ENCODE measurements at regions not wholly inside any gene's neighbourhood (a gene's known extent, or its start where the extent isn't known, plus 50 kb on each side); places are given as distances from the start of the nearest gene placed in this dataset.

DNA sequence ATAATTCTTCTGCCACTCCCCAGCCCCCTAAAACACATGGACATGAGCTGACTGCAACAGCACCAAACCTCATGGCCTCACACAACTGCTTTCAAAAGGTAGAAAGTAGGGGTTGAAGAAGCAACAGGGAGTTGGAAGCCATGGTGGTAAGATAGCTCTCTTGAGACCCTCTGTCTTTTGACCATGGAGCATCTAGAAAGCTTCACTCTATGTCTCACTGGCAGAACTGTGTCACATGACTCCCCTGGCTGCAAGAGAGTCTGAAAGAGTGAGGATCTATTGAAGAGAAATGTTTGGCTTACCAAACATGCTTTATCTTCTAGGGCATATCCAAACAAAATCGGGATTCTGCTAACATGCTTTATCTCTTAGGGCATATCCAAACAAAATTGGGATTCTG is 142.9 kb upstream of the WSCD2 start:
- TF ChIP-seq, protein P1, sequence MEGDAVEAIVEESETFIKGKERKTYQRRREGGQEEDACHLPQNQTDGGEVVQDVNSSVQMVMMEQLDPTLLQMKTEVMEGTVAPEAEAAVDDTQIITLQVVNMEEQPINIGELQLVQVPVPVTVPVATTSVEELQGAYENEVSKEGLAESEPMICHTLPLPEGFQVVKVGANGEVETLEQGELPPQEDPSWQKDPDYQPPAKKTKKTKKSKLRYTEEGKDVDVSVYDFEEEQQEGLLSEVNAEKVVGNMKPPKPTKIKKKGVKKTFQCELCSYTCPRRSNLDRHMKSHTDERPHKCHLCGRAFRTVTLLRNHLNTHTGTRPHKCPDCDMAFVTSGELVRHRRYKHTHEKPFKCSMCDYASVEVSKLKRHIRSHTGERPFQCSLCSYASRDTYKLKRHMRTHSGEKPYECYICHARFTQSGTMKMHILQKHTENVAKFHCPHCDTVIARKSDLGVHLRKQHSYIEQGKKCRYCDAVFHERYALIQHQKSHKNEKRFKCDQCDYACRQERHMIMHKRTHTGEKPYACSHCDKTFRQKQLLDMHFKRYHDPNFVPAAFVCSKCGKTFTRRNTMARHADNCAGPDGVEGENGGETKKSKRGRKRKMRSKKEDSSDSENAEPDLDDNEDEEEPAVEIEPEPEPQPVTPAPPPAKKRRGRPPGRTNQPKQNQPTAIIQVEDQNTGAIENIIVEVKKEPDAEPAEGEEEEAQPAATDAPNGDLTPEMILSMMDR (IDR thresholded peaks at IDR 0.05; ENCODE audit: low read depth, low read length), result no peak
- DNase-seq (ENCODE audit: low read depth in 1 of 2, low spot score in 1 of 2), result no peak
- Histone ChIP-seq H3K36me3 (no peaks in the 10 kb centered on the region), H3K27ac (no peak overlapping the region), H3K4me3 (no peak overlapping the region), H3K9me3 (ENCODE audit: low read depth) (no peaks in the 10 kb centered on the region), H3K27me3 (peaks cover 29% of the 10 kb centered on the region), H3K4me1 (ENCODE audit: low read depth) (no peaks in the 10 kb centered on the region)

DNA sequence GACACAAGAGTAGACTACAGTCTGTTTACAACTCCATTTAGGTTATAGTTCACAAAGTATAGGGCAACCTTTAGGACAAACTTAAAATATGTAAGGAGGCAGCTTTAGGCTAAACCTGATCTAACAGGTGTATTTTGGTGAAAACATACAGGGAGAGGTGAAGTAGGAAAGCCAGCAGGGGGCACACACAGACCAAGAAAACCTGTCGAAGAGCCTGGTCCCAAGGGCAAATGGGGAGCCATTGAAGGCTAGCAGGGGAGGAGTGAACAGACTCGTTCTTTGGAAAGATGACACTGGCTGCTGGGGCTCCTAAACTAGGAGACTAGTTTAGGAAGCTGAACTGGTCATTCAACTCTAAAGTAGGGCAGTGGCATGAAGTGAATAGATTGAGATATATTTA is 138.8 kb upstream of the WSCD2 start:
- TF ChIP-seq, protein P1 (IDR thresholded peaks at IDR 0.05; ENCODE audit: low read depth, low read length), result peak; percentile 27
- Histone ChIP-seq H3K4me1 (ENCODE audit: low read depth) (peaks cover 13% of the 10 kb centered on the region), H3K9me3 (ENCODE audit: low read depth) (no peaks in the 10 kb centered on the region), H3K4me3 (no peak overlapping the region), H3K27ac (no peak overlapping the region), H3K27me3 (peaks cover 12% of the 10 kb centered on the region), H3K36me3 (no peaks in the 10 kb centered on the region)
- DNase-seq (ENCODE audit: low read depth in 1 of 2, low spot score in 1 of 2), result peak; percentile 17 to 62

DNA sequence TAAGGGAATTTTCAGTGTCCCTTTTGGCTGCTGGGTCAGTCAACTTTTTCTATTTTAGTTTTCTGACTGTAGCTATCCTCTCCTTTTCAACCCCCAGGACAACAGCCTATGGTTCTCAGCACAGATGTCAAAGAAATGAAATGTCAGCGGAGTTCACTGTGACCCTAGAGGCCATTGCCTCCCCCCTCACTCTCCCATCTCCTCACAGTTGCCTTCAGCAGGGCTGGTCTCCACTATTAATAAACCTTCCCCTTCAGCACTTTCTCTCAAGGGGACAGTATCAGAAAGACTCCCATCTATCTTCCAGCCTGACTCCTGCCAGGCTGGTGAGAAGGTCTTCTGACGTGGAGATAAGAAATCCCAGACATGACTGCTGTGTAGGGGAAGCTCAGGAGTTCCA is 137.1 kb upstream of the WSCD2 start:
- TF ChIP-seq, protein P1 (IDR thresholded peaks at IDR 0.05; ENCODE audit: low read depth, low read length), result no peak
- DNase-seq (ENCODE audit: low read depth in 1 of 2, low spot score in 1 of 2), result peak in 1 of 2 donors; percentile 53
- peaks cover 12% of the 10 kb centered on the region for H3K27me3 ChIP-seq

DNA sequence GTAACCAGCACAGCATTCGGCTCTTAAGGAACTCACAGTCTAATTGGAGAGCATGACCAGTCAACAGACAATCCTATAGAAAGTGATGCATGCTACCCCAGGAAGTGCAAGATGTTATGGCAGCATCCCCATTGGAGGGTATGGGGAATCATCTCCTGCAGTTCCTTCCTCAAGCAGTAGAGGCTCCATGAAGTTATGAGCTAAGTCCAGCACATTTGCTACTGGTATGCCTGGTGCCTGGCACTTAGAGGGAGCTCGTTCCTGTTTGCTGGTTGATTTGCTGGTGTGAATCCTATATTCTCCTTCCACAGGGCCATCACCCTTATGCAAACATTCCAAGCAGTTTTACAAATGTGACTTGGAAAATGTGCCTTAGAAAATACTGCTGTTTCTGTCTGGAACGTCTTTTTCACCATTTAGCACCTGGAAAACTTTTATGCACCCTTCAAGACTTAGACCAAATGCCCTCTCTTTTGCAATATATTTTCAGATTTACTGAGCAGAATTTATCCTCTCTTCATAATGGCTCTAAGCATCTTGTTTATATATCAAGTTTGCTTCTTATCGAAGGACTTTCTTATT is 136.1 kb upstream of the WSCD2 start:
- no peak overlapping the region for H3K4me3 ChIP-seq
- TF ChIP-seq, protein P1 (IDR thresholded peaks at IDR 0.05; ENCODE audit: low read depth, low read length), result peak; percentile 47
- no peaks in the 10 kb centered on the region for H3K9me3 ChIP-seq (ENCODE audit: low read depth)
- peak; percentile 40 to 74 for DNase-seq (ENCODE audit: low read depth in 1 of 2, low spot score in 1 of 2)
- peaks cover 13% of the 10 kb centered on the region for H3K4me1 ChIP-seq (ENCODE audit: low read depth)
- H3K27me3 ChIP-seq, result peaks cover 12% of the 10 kb centered on the region
- H3K36me3 ChIP-seq, result no peaks in the 10 kb centered on the region
- no peak overlapping the region for H3K27ac ChIP-seq

More for the DNA sequence above, 137.1 kb upstream of the WSCD2 start:
- H3K4me1 ChIP-seq (ENCODE audit: low read depth), result peaks cover 13% of the 10 kb centered on the region
- H3K36me3 ChIP-seq, result no peaks in the 10 kb centered on the region
- H3K4me3 ChIP-seq, result no peak overlapping the region
- H3K27ac ChIP-seq, result peak overlapping the region; percentile 24
- H3K9me3 ChIP-seq (ENCODE audit: low read depth), result no peaks in the 10 kb centered on the region

DNA sequence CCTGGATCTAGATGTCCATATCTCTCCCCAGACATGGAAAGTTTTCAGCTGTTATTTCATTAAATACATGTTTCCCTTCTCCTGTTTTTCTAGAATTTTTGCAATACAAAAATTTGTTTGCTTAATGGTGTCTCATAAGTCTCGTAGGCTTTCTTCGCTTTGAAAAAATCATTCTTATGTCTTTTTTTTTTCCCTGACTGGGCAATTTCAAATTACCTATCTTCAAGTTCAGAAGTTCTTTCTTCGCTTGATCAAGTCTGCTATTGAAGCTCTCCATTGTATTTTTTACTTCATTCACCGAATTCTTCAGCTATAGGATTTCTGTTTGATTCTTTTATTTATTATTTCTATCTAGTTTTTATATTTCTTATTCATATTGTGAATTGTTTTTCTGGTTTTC is 130.2 kb upstream of the WSCD2 start:
- TF ChIP-seq, protein P1 (IDR thresholded peaks at IDR 0.05; ENCODE audit: low read depth, low read length), result no peak

More for the DNA sequence above, 130.2 kb upstream of the WSCD2 start:
- Histone ChIP-seq H3K27me3 (no peaks in the 10 kb centered on the region), H3K4me3 (no peak overlapping the region), H3K4me1 (ENCODE audit: low read depth) (no peaks in the 10 kb centered on the region), H3K36me3 (no peaks in the 10 kb centered on the region), H3K9me3 (ENCODE audit: low read depth) (no peaks in the 10 kb centered on the region), H3K27ac (no peak overlapping the region)
- no peak for DNase-seq (ENCODE audit: low read depth in 1 of 2, low spot score in 1 of 2)

Measured in cardiac muscle cell (in vitro differentiated cells and primary cell).